ENCODE measurements at regions not wholly inside any gene's neighbourhood (a gene's known extent, or its start where the extent isn't known, plus 50 kb on each side); places are given as distances from the start of the nearest gene placed in this dataset.

- no peak for TF ChIP-seq PATZ1 (CRISPR knock-in tag; IDR thresholded peaks at IDR 0.05; ENCODE audit: borderline replicate concordance)
- TF ChIP-seq ZFP3 (CRISPR knock-in tag; IDR thresholded peaks at IDR 0.05) = no peak
- no peak for TF ChIP-seq CSRNP3 (CRISPR knock-in tag; IDR thresholded peaks at IDR 0.05)
- TF ChIP-seq ZFP30 (CRISPR knock-in tag; IDR thresholded peaks at IDR 0.05) = no peak
- no peak for TF ChIP-seq POU6F1 (CRISPR knock-in tag; IDR thresholded peaks at IDR 0.05; ENCODE audit: borderline replicate concordance, low read depth)
- TF ChIP-seq TSHZ2 (CRISPR knock-in tag; IDR thresholded peaks at IDR 0.05) = no peak
- TF ChIP-seq OSR1 (CRISPR knock-in tag; IDR thresholded peaks at IDR 0.05) = no peak
- TF ChIP-seq TOX (CRISPR knock-in tag; IDR thresholded peaks at IDR 0.05; ENCODE audit: borderline replicate concordance) = no peak
- no peak for TF ChIP-seq CREB5 (CRISPR knock-in tag; IDR thresholded peaks at IDR 0.05; ENCODE audit: low read depth)
- TF ChIP-seq ZNF8 (CRISPR knock-in tag; IDR thresholded peaks at IDR 0.05) = no peak
These were observed 540.0 kb downstream of the RERGL start for GRCh38 chr12:17550011-17550410.

All from SK-N-SH treated with all-trans-retinoic acid at 6 μM for 48 hours (cell line).